ENCODE measurements at regions not wholly inside any gene's neighbourhood (a gene's known extent, or its start where the extent isn't known, plus 50 kb on each side); places are given as distances from the start of the nearest gene placed in this dataset.

GRCh38 chr3:72376956-72377710, 471.1 kb downstream of the SHQ1 start:
- no peaks in the 10 kb centered on the region for H3K9me2 ChIP-seq
- POLR2A ChIA-PET, result no interaction called here

More at GRCh38 chr3:72376956-72377710, 471.1 kb downstream of the SHQ1 start:
- H3K4me3 ChIP-seq (ENCODE audit: low read depth in 2 of 2, low read length in 1 of 2), result no peak overlapping the region
- no peak for DNase-seq
- TF ChIP-seq NFIC (IDR thresholded peaks at IDR 0.05; ENCODE audit: borderline replicate concordance), result no peak
- TF ChIP-seq EZH2phosphoT487 (IDR thresholded peaks at IDR 0.05; ENCODE audit: borderline replicate concordance, low read depth), result no peak
- TF ChIP-seq SMC3 (IDR thresholded peaks at IDR 0.05; ENCODE audit: low read depth, low read length), result no peak
- TF ChIP-seq REST (IDR thresholded peaks at IDR 0.05; ENCODE audit: low read depth, low read length), result no peak
- no peak for TF ChIP-seq FOXM1 (IDR thresholded peaks at IDR 0.05; ENCODE audit: low read depth)
- no peak for TF ChIP-seq GATA2 (CRISPR knock-in tag; IDR thresholded peaks at IDR 0.05)
- no peak for TF ChIP-seq CHD2 (IDR thresholded peaks at IDR 0.05; ENCODE audit: low read length, partially characterized antibody)
- TF ChIP-seq FOXJ3 (CRISPR knock-in tag; IDR thresholded peaks at IDR 0.05), result no peak
- no peak for TF ChIP-seq SIN3A (IDR thresholded peaks at IDR 0.05; ENCODE audit: borderline replicate concordance, low read depth, low read length)
- no peak for TF ChIP-seq TEAD4 (IDR thresholded peaks at IDR 0.05; ENCODE audit: borderline replicate concordance, insufficient read depth)
- TF ChIP-seq POLR2AphosphoS5 (IDR thresholded peaks at IDR 0.05; ENCODE audit: low read depth, low read length), result no peak
- TF ChIP-seq, protein P1, sequence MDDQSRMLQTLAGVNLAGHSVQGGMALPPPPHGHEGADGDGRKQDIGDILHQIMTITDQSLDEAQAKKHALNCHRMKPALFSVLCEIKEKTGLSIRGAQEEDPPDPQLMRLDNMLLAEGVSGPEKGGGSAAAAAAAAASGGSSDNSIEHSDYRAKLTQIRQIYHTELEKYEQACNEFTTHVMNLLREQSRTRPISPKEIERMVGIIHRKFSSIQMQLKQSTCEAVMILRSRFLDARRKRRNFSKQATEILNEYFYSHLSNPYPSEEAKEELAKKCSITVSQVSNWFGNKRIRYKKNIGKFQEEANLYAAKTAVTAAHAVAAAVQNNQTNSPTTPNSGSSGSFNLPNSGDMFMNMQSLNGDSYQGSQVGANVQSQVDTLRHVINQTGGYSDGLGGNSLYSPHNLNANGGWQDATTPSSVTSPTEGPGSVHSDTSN (IDR thresholded peaks at IDR 0.05), result no peak
- TF ChIP-seq USF2 (IDR thresholded peaks at IDR 0.05; ENCODE audit: borderline replicate concordance, low read depth, low read length), result no peak
- no peak for TF ChIP-seq RAD21 (IDR thresholded peaks at IDR 0.05; ENCODE audit: low read length)
- TF ChIP-seq TCF12 (IDR thresholded peaks at IDR 0.05), result no peak
- no peak for TF ChIP-seq TAF1 (IDR thresholded peaks at IDR 0.05; ENCODE audit: borderline replicate concordance, low read depth, low read length)
- TF ChIP-seq EP300 (IDR thresholded peaks at IDR 0.05; ENCODE audit: borderline replicate concordance in 1 of 2, low read depth in 1 of 2, low read length in 1 of 2), result no peak
- TF ChIP-seq MEF2A (IDR thresholded peaks at IDR 0.05; ENCODE audit: borderline replicate concordance, low read depth), result no peak
- no peaks in the 10 kb centered on the region for H3F3A ChIP-seq (replicated peaks; ENCODE audit: insufficient read depth)
- H2AFZ ChIP-seq (ENCODE audit: low read depth), result no peak overlapping the region
- no peak overlapping the region for H3K27ac ChIP-seq (ENCODE audit: low read depth in 2 of 2, low read length in 1 of 2)
- CTCF ChIA-PET, result interaction anchor here (1.2 to 1.6 kb wide), 3 partner anchors 12 to 501 kb away, joined by 3 to 5 read pairs (median 5); no protein-coding TSS in a partner anchor
- H3K27me3 ChIP-seq (ENCODE audit: insufficient read depth), result no peaks in the 10 kb centered on the region
- H3K79me2 ChIP-seq (ENCODE audit: insufficient read depth), result peaks cover 27% of the 10 kb centered on the region; the same call in 1 of the 2 replicates
- H3K36me3 ChIP-seq (replicated peaks in 1 of 2; ENCODE audit: control insufficient read depth in 1 of 2, insufficient read depth in 2 of 2, low read length in 1 of 2), result peaks cover 28 to 29% of the 10 kb centered on the region in 2 experiments
- H3K4me2 ChIP-seq, result no peak overlapping the region
- H3K9ac ChIP-seq, result no peak overlapping the region
- H3K4me1 ChIP-seq (ENCODE audit: control insufficient read depth in 1 of 2, insufficient read depth in 2 of 2, low read depth in 1 of 2, low read length in 1 of 2), result peaks cover 0 to 10% of the 10 kb centered on the region in 2 experiments; a peak in 2 of 4 replicates
- H3K9me3 ChIP-seq, result no peaks in the 10 kb centered on the region
- H4K20me1 ChIP-seq (ENCODE audit: insufficient read depth), result peaks cover 34% of the 10 kb centered on the region
- WGBS (ENCODE audit: low lambda C conversion rate), result 95% methylated on average over 9 of the region's 9 CpGs
